Kidney (tissue), 13 donors: ENCODE measurements at regions not wholly inside any gene's neighbourhood (a gene's known extent, or its start where the extent isn't known, plus 50 kb on each side); places are given as distances from the start of the nearest gene placed in this dataset.

Experiments
- DNase-seq, 5 donors: peaks; one replicate each; pipeline ENCODE4 v3.0.0-alpha.2; 2013 to 2020
- FAIRE-seq: peaks from 2 replicates; lab custom pipeline; 2012; peaks lifted over from hg19 to GRCh38; lab: Jason Lieb, UNC
- H3K27ac ChIP-seq, 2 donors: one replicate each; pipeline ENCODE4 v1.7.0; 2013; ENCODE audit warnings: low read depth in 2 of 2, low read length in 2 of 2, inconsistent platforms in 1 of 2
- H3K27me3 ChIP-seq: one replicate; pipeline ENCODE4 v1.7.1; 2013; ENCODE audit warnings: low read length, inconsistent platforms; ENCODE audit not compliant: control insufficient read depth, insufficient read depth
- H3K36me3 ChIP-seq, 3 donors: one replicate each; pipeline versions ENCODE4 v1.7.0 to v1.7.1; 2013; ENCODE audit warnings: low read length in 3 of 3, control low read depth in 1 of 3, inconsistent platforms in 1 of 3; ENCODE audit not compliant: insufficient read depth in 3 of 3, control insufficient read depth in 2 of 3
- H3K4me1 ChIP-seq, 3 donors: one replicate each; pipeline versions ENCODE4 v1.7.0 to v1.7.1; 2013; ENCODE audit warnings: low read length in 3 of 3, inconsistent platforms in 1 of 3, low read depth in 1 of 3; ENCODE audit not compliant: control insufficient read depth in 2 of 3, insufficient read depth in 2 of 3
- H3K4me3 ChIP-seq, 3 donors: one replicate each; pipeline versions ENCODE4 v1.7.0 to v1.8.1; 2013; ENCODE audit warnings: low read length in 3 of 3, control low read depth in 1 of 3, inconsistent platforms in 1 of 3
- H3K9ac ChIP-seq, 3 donors: one replicate each; pipeline versions ENCODE4 v1.7.0 to v1.7.1; 2013; ENCODE audit warnings: low read length in 3 of 3, control low read depth in 1 of 3, inconsistent platforms in 1 of 3
- H3K9me3 ChIP-seq, 3 donors: one replicate each; pipeline versions ENCODE4 v1.7.0 to v1.7.1; 2013; ENCODE audit warnings: low read length in 3 of 3, control low read depth in 1 of 3, inconsistent platforms in 1 of 3; ENCODE audit not compliant: control insufficient read depth in 2 of 3, insufficient read depth in 1 of 3
- intact Hi-C: fragments of 100-400 bp; cut with DNase I; formaldehyde crosslinking; loops from one replicate; pipeline ENCODE4 v1.11.1; 2022
- TF ChIP-seq, protein P1 (sequence below): IDR thresholded peaks from 3 replicates; pipeline ENCODE4 v1.5.1; 2012; ENCODE audit warnings: mild to moderate bottlenecking, moderate library complexity, borderline replicate concordance; ENCODE audit not compliant: insufficient read depth; ENCODE audit errors: extremely low read depth
- donor health status: control.
- donor health status: control.
- donor health status: control.
- donor health status: control.
- donor health status: control.
- donor health status: DM: yes; HTN: yes; CAD: no.
- donor health status: Normal renal cell carcinoma (clear cell type).

DNA sequence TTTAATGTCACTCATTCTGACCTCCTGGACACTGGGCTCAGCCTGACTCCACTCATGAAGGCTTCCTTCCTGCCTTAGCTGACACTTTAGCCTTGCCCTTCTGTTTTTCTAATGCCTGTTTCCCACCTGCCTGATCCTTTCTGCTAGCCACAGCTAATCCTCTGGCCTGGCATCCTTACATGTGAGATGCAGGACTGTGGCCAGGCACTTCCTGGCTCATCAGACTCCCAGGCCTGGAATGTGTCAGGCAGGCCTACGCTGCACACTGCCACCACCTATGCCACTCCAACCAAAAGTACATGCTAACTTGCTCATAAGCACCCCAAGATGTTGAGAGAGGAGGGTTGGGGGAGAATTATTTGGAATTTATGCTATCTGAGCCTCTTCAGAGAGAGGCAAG, 138.8 kb upstream of the NALF2 start:
- Histone ChIP-seq H3K27ac (no peak overlapping the region), H3K27me3 (no peaks in the 10 kb centered on the region), H3K4me3 (no peak overlapping the region), H3K9me3 (no peaks in the 10 kb centered on the region), H3K36me3 (no peaks in the 10 kb centered on the region), H3K9ac (no peak overlapping the region), H3K4me1 (no peaks in the 10 kb centered on the region)
- no peak for DNase-seq
- FAIRE-seq = no peak
- intact Hi-C loops = no loop called here
- TF ChIP-seq, protein P1, sequence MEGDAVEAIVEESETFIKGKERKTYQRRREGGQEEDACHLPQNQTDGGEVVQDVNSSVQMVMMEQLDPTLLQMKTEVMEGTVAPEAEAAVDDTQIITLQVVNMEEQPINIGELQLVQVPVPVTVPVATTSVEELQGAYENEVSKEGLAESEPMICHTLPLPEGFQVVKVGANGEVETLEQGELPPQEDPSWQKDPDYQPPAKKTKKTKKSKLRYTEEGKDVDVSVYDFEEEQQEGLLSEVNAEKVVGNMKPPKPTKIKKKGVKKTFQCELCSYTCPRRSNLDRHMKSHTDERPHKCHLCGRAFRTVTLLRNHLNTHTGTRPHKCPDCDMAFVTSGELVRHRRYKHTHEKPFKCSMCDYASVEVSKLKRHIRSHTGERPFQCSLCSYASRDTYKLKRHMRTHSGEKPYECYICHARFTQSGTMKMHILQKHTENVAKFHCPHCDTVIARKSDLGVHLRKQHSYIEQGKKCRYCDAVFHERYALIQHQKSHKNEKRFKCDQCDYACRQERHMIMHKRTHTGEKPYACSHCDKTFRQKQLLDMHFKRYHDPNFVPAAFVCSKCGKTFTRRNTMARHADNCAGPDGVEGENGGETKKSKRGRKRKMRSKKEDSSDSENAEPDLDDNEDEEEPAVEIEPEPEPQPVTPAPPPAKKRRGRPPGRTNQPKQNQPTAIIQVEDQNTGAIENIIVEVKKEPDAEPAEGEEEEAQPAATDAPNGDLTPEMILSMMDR = no peak

DNA sequence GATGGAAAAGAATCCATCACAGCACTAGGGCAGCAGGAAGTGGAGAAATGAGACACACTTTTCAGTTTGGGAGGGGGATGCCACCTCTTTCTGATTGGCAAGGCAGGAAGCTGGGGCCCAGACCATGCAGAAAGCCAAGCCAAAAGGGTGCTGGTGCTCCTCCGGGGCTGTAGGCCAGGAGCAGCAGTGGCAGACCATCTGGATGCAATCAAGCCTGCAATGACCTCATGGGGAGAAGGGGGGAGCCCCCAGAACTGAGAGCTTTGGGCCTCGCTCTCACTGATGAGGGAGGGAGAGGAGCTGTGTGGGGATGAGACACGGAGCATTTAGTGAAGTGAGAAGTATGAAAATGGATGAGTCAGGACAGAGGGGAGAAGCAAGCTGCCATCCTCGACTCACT, 141.3 kb upstream of the NALF2 start:
- intact Hi-C loops = no loop called here
- peak in 2 of 5 donors; percentile 32 to 53 for DNase-seq
- H3K27ac ChIP-seq = no peak overlapping the region

DNA sequence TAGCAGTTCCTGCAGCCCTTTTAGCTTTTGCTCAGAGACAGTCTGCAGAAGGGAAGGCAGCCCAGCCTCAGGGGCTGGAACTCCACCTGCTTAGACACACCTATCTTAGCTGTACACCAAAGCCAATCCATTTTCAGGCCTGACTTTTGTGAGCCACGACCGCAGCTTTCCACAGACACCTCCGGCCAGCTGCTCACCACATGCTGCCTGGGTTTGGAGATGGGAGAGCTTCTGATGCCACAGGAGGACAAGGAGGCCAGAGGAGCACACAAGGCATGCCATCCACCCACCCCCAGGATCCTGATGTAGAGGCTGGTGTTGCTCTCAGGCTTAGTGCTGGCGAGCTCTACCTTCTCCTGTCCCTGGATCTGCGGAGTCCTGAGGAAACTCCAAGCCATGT, 141.8 kb upstream of the NALF2 start:
- no peaks in the 10 kb centered on the region for H3K27me3 ChIP-seq
- H3K9me3 ChIP-seq = no peaks in the 10 kb centered on the region
- H3K4me1 ChIP-seq = no peaks in the 10 kb centered on the region
- intact Hi-C loops = no loop called here
- H3K9ac ChIP-seq = no peak overlapping the region
- H3K36me3 ChIP-seq = no peaks in the 10 kb centered on the region
- FAIRE-seq (no peak), DNase-seq (no peak)
- H3K27ac ChIP-seq = no peak overlapping the region
- H3K4me3 ChIP-seq = no peak overlapping the region
- TF ChIP-seq, protein P1 = no peak

More for the DNA sequence above, 141.3 kb upstream of the NALF2 start:
- no peaks in the 10 kb centered on the region for H3K4me1 ChIP-seq
- no peak overlapping the region for H3K4me3 ChIP-seq
- no peaks in the 10 kb centered on the region for H3K36me3 ChIP-seq
- no peaks in the 10 kb centered on the region for H3K27me3 ChIP-seq
- H3K9ac ChIP-seq = no peak overlapping the region
- TF ChIP-seq, protein P1 = no peak
- H3K9me3 ChIP-seq = no peaks in the 10 kb centered on the region
- FAIRE-seq = no peak

GRCh38 chrX:69361311-69361845, 142.7 kb upstream of the NALF2 start:
- H3K4me3 ChIP-seq = no peak overlapping the region
- no peak overlapping the region for H3K9ac ChIP-seq
- FAIRE-seq (no peak), DNase-seq (peak in 4 of 5 donors; percentile 19 to 35 (median 28))
- H3K9me3 ChIP-seq = no peaks in the 10 kb centered on the region
- no peaks in the 10 kb centered on the region for H3K27me3 ChIP-seq
- intact Hi-C loops = no loop called here
- TF ChIP-seq, protein P1 = no peak
- no peak overlapping the region for H3K27ac ChIP-seq
- H3K4me1 ChIP-seq = no peaks in the 10 kb centered on the region
- H3K36me3 ChIP-seq = no peaks in the 10 kb centered on the region
